Myocyte (in vitro differentiated cells): ENCODE measurements at regions not wholly inside any gene's neighbourhood (a gene's known extent, or its start where the extent isn't known, plus 50 kb on each side); places are given as distances from the start of the nearest gene placed in this dataset.

Experiments
- DNase-seq: peaks from one replicate; pipeline ENCODE4 v3.0.0-alpha.2; 2012; ENCODE audit warnings: low read depth

- no peak for DNase-seq
These were observed 115.2 kb downstream of the OLFM4 start for GRCh38 chr13:53143757-53144339.

- no peak for DNase-seq
These were observed 116.2 kb downstream of the OLFM4 start for GRCh38 chr13:53144826-53145225.

- no peak for DNase-seq
These were observed 122.0 kb downstream of the OLFM4 start for GRCh38 chr13:53150568-53150967.

- DNase-seq: no peak
These were observed 122.9 kb downstream of the OLFM4 start for GRCh38 chr13:53151336-53152056.

- no peak for DNase-seq
These were observed 123.4 kb downstream of the OLFM4 start for GRCh38 chr13:53152057-53152421.

GRCh38 chr13:53158201-53158600 lies 129.6 kb downstream of the OLFM4 start:
- no peak for DNase-seq

- DNase-seq: no peak
These were observed 130.8 kb downstream of the OLFM4 start for GRCh38 chr13:53159431-53159830.

- DNase-seq: no peak
These were observed 131.6 kb downstream of the OLFM4 start for GRCh38 chr13:53160211-53160610.

- DNase-seq: no peak
These were observed 132.6 kb downstream of the OLFM4 start for GRCh38 chr13:53161251-53161650.

GRCh38 chr13:53165261-53165660 lies 136.6 kb downstream of the OLFM4 start:
- DNase-seq: no peak

GRCh38 chr13:53167561-53167960 lies 138.9 kb downstream of the OLFM4 start:
- DNase-seq: no peak

- DNase-seq: no peak
These were observed 142.3 kb downstream of the OLFM4 start for GRCh38 chr13:53170910-53171309.

GRCh38 chr13:53174545-53174944 lies 145.9 kb downstream of the OLFM4 start:
- DNase-seq: no peak

GRCh38 chr13:53180684-53181083 lies 152.1 kb downstream of the OLFM4 start:
- no peak for DNase-seq

GRCh38 chr13:53182724-53183123 lies 154.1 kb downstream of the OLFM4 start:
- no peak for DNase-seq

- no peak for DNase-seq
These were observed 159.5 kb downstream of the OLFM4 start for GRCh38 chr13:53188120-53188519.

GRCh38 chr13:53189162-53189561 lies 160.5 kb downstream of the OLFM4 start:
- DNase-seq: no peak

GRCh38 chr13:53191091-53191490 lies 162.5 kb downstream of the OLFM4 start:
- DNase-seq: no peak

GRCh38 chr13:53197424-53197823 lies 168.8 kb downstream of the OLFM4 start:
- DNase-seq: no peak

- no peak for DNase-seq
These were observed 169.4 kb downstream of the OLFM4 start for GRCh38 chr13:53198017-53198416.

- no peak for DNase-seq
These were observed 170.1 kb downstream of the OLFM4 start for GRCh38 chr13:53198736-53199135.

- no peak for DNase-seq
These were observed 171.5 kb downstream of the OLFM4 start for GRCh38 chr13:53200075-53200474.
